Endothelial cell (in vitro differentiated cells): ENCODE measurements at regions not wholly inside any gene's neighbourhood (a gene's known extent, or its start where the extent isn't known, plus 50 kb on each side); places are given as distances from the start of the nearest gene placed in this dataset.

Source experiments
- DNase-seq: peaks from one replicate; pipeline ENCODE4 v3.0.0; 2021; ENCODE audit warnings: low spot score
- H3K27ac Mint-ChIP-seq: one replicate; pipeline ENCODE4 v1.8.0; 2021; ENCODE audit warnings: mixed read lengths, inconsistent platforms; ENCODE audit not compliant: unreplicated experiment
- H3K27me3 Mint-ChIP-seq: one replicate; pipeline ENCODE4 v1.8.0; 2021; ENCODE audit warnings: mild to moderate bottlenecking, moderate library complexity, mixed read lengths, inconsistent platforms; ENCODE audit not compliant: unreplicated experiment
- H3K36me3 Mint-ChIP-seq: one replicate; pipeline ENCODE4 v1.8.0; 2021; ENCODE audit warnings: mild to moderate bottlenecking, low read depth, mixed read lengths, inconsistent platforms; ENCODE audit not compliant: unreplicated experiment
- H3K4me1 Mint-ChIP-seq: one replicate; pipeline ENCODE4 v1.8.0; 2021; ENCODE audit warnings: mild to moderate bottlenecking, mixed read lengths, inconsistent platforms; ENCODE audit not compliant: unreplicated experiment
- H3K4me3 Mint-ChIP-seq: one replicate; pipeline ENCODE4 v1.8.0; 2021; ENCODE audit warnings: mild to moderate bottlenecking, mixed read lengths, inconsistent platforms; ENCODE audit not compliant: unreplicated experiment
- H3K9me3 Mint-ChIP-seq: one replicate; pipeline ENCODE4 v1.8.0; 2021; ENCODE audit warnings: mixed read lengths, inconsistent platforms; ENCODE audit not compliant: unreplicated experiment
- CTCF ChIP-seq: fragments of 200-600 bp; sonication (generic); IDR thresholded peaks from one replicate; pipeline ENCODE4 v1.5.0; 2021; ENCODE audit warnings: antibody characterized with exemption; ENCODE audit not compliant: unreplicated experiment

GRCh38 chr3:113064183-113064582 lies 73.4 kb downstream of the GTPBP8 start:
- no peak for DNase-seq
- peaks cover 4% of the 10 kb centered on the region for H3K36me3 Mint-ChIP-seq
- no peaks in the 10 kb centered on the region for H3K9me3 Mint-ChIP-seq
- H3K4me3 Mint-ChIP-seq, result no peak overlapping the region
- peaks cover 3% of the 10 kb centered on the region for H3K27me3 Mint-ChIP-seq
- TF ChIP-seq CTCF, result no peak
- H3K4me1 Mint-ChIP-seq, result no peaks in the 10 kb centered on the region
- H3K27ac Mint-ChIP-seq, result no peak overlapping the region

- Mint-ChIP-seq H3K4me1 (no peaks in the 10 kb centered on the region), H3K27me3 (peaks cover 3% of the 10 kb centered on the region), H3K36me3 (peaks cover 4% of the 10 kb centered on the region), H3K27ac (no peak overlapping the region), H3K9me3 (no peaks in the 10 kb centered on the region), H3K4me3 (no peak overlapping the region)
- DNase-seq, result no peak
- TF ChIP-seq CTCF, result no peak
These were observed 74.6 kb downstream of the GTPBP8 start for GRCh38 chr3:113065336-113065735.

- Mint-ChIP-seq H3K4me3 (no peak overlapping the region), H3K4me1 (no peaks in the 10 kb centered on the region), H3K27ac (no peak overlapping the region), H3K9me3 (no peaks in the 10 kb centered on the region), H3K27me3 (peaks cover 3% of the 10 kb centered on the region), H3K36me3 (no peaks in the 10 kb centered on the region)
- DNase-seq, result no peak
- no peak for TF ChIP-seq CTCF
These were observed 79.4 kb downstream of the GTPBP8 start for GRCh38 chr3:113070072-113070640.

GRCh38 chr3:113070681-113071113 lies 79.9 kb downstream of the GTPBP8 start:
- H3K27me3 Mint-ChIP-seq, result peaks cover 3% of the 10 kb centered on the region
- no peak for DNase-seq
- H3K4me1 Mint-ChIP-seq, result no peaks in the 10 kb centered on the region
- no peak overlapping the region for H3K27ac Mint-ChIP-seq
- TF ChIP-seq CTCF, result no peak
- no peaks in the 10 kb centered on the region for H3K36me3 Mint-ChIP-seq
- no peak overlapping the region for H3K4me3 Mint-ChIP-seq
- H3K9me3 Mint-ChIP-seq, result no peaks in the 10 kb centered on the region

GRCh38 chr3:113075588-113075987 lies 84.8 kb downstream of the GTPBP8 start:
- Mint-ChIP-seq H3K4me3 (no peak overlapping the region), H3K36me3 (no peaks in the 10 kb centered on the region), H3K27ac (no peak overlapping the region), H3K9me3 (no peaks in the 10 kb centered on the region), H3K27me3 (no peaks in the 10 kb centered on the region), H3K4me1 (no peaks in the 10 kb centered on the region)
- no peak for TF ChIP-seq CTCF
- DNase-seq, result no peak
